NCI-H82 (cell line): ENCODE measurements at regions not wholly inside any gene's neighbourhood (a gene's known extent, or its start where the extent isn't known, plus 50 kb on each side); places are given as distances from the start of the nearest gene placed in this dataset.

Source experiments
- DNase-seq: peaks from one replicate; lab custom pipeline; 2025; lab: John Stamatoyannopoulos, UW

DNA sequence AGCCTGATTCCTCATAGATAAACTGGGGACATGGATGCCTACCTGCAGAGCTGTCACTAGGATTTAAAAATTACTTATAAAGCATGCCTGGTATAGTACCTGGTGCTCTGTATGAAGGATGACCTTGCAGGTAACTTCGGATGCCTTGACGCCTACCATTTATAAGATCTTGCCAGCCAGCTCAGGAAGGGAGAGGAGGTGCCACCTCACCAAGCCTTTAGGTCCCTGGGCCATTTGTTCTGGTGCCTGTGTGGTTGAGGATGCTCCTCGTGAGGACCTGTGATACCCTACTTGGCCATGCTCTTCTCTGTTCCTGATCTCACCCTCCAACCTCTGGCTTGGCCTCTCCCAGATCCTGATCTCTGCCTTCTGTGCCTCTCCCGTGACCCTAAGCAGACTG is 85.2 kb downstream of the FDX1 start:
- DNase-seq = no peak

DNA sequence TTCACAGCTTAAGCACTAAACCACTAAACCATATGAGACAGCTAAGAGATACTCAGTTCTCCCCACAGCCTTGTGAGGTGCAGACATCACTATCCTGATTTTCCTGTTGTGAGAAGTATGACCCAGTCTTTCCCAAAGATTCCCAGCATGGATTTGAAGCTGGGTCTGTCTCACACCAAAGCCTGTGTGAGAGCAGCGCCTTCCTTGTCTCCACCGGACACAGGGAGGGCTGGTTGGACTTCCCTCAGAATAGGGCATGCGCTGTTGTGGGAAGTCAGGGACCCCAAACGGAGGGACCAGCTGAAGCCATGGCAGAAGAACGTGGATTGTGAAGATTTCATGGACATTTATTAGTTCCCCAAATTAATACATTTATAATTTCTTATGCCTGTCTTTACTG is 87.6 kb downstream of the FDX1 start:
- peak; percentile 13 for DNase-seq

DNA sequence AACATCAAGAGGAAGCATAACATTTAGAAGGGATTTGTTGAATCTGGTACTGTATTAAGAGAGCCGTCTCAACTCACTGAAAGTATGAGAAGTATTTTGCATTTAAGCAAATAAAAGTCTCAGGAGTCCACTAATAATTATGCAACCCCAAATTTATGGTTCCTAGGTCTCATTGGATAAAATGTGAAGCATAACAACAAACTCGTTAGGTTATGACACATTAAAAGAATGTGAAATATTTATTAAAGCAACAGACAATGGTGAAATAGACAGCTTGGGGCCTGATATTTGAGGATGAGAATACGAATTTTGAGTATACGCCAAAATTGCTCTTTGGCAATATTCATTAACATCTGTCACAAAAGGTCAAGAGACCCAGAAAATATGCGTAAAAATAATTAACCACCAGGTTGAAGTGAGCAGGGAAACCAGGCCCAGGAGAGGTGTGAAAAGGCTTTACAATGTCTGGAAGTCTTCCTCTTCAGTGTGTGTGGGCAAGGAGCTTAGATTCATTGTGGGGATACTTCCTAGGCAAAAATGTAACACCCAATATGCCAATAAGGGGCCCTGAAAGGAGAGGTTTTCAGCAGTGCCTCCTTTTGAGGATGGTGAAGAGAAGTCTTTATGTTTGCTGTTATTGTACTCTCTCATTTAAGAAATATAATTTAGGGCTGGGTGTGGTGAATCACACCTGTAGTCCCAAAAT is 89.2 kb downstream of the FDX1 start:
- DNase-seq = no peak

DNA sequence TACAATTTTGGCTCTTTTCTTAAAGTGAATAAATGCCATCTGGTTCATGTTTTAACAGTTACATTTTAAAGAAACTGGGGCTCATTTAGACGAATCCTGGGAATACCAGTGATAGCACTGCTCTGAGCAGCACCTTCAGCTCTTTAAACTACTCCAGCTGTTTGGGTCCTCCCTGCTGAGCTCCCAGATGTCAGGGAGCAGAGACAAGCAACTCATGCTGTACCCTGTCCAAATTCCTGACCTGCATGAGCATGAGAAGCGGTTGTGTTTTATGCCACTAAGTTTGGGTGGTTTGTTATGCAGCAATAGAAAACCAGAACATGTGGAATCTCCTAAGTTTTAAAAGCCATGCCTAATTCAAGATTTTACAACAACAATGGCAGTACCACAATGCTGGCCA is 90.0 kb downstream of the FDX1 start:
- DNase-seq = no peak

DNA sequence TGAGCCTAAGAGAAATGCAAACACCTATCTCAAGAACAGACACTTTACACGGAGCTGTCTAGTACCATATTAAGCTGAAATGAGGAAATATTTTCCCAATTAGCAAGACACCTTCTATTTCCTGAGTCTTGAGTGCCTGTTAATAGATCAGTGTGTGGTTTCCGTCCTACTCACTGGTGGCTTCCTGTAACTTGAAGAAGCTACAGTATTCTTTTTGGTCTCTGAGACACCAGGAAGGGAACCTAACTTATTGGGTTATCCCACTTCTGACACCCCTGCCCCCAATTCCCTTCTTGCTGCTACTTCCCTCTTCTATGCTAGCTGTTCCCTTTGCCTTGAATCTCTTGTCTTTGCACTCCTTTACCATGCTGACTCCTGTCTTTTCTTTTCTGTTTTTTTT is 92.7 kb downstream of the FDX1 start:
- no peak for DNase-seq

DNA sequence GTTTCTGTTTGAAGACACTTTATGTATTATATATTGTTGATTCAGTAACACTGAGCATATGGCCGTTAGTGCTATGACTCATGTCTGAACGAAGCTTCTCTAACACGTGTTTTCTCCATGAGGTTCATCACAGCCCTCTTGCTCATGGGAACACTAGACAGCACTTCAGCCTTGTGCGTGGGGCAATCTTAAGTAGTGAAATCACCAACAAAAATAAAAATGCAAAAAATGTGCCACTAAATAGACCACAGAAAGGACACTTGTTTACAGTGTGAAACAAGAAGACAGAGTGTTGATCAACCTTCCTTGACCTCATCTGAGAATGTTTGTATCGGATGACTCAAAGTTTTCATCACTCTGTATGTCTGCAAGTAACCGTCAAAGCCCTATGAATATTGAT is 94.5 kb downstream of the FDX1 start:
- DNase-seq = no peak

DNA sequence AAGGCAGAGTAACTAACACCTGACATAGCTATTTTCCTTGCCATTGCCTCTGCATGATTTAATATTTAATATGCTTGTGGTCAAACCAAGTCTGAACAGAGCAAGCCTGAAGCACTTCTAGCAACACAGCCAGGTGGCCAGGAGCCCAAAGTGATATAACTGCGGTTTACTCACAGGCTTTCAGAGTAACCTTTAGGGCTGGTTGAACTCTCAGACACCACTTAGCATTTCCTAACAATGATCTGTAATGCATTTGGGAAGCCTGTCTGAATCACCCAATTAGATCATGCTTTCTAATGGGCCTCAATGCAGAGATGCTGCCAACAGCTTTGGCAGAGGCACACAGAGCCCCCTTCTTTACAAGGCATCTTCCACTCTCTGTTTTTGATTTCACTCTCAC is 96.1 kb downstream of the FDX1 start:
- no peak for DNase-seq

DNA sequence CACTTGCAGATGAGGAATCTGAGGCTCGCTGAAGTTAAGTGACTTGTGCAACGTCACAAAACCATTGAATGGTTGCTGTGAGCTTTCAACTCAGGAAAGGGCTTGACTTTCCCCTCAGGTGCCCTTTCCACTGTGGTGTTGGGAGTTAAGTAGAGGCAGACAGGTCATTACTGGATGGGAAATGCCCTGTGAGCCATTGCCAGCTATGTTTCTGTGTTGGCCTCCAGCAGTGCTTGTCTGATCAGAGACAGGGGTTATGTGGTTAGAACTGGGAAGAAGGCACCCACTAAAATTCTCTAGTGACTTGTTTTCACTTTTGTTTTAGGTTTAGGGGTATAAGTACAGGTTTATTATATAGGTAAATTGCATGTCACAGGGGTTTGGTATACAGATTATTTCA is 96.6 kb downstream of the FDX1 start:
- no peak for DNase-seq
